ENCODE measurements at regions not wholly inside any gene's neighbourhood (a gene's known extent, or its start where the extent isn't known, plus 50 kb on each side); places are given as distances from the start of the nearest gene placed in this dataset.

DNA sequence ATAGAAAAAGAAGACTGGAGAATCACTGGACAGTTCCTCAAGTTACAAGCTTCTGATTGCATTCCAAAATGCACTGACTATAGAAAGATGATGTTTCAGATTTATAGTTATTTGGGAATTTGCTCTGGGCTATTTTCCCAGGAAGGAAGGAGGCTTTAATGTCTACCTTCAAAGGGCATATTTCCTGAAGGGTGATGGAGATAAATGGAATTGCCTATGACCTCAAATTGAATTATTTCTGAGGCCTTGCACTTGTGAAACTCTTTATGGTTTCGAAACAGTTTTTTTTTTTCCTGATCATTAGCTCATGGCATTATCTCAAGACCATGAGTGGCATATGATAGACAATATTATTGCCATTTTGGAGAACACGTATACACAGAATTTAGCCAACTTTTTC is 333.9 kb downstream of the METTL15 start:
- TF ChIP-seq, protein P1, sequence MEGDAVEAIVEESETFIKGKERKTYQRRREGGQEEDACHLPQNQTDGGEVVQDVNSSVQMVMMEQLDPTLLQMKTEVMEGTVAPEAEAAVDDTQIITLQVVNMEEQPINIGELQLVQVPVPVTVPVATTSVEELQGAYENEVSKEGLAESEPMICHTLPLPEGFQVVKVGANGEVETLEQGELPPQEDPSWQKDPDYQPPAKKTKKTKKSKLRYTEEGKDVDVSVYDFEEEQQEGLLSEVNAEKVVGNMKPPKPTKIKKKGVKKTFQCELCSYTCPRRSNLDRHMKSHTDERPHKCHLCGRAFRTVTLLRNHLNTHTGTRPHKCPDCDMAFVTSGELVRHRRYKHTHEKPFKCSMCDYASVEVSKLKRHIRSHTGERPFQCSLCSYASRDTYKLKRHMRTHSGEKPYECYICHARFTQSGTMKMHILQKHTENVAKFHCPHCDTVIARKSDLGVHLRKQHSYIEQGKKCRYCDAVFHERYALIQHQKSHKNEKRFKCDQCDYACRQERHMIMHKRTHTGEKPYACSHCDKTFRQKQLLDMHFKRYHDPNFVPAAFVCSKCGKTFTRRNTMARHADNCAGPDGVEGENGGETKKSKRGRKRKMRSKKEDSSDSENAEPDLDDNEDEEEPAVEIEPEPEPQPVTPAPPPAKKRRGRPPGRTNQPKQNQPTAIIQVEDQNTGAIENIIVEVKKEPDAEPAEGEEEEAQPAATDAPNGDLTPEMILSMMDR (IDR thresholded peaks at IDR 0.05; ENCODE audit: insufficient read depth, low read length, poor library complexity, severe bottlenecking) = no peak
- no peak for TF ChIP-seq EZH2phosphoT487 (conservative IDR thresholded peaks at IDR 0.05; ENCODE audit: low read length)

All from SU-DHL-6 (cell line).